ENCODE measurements at regions not wholly inside any gene's neighbourhood (a gene's known extent, or its start where the extent isn't known, plus 50 kb on each side); places are given as distances from the start of the nearest gene placed in this dataset.

DNA sequence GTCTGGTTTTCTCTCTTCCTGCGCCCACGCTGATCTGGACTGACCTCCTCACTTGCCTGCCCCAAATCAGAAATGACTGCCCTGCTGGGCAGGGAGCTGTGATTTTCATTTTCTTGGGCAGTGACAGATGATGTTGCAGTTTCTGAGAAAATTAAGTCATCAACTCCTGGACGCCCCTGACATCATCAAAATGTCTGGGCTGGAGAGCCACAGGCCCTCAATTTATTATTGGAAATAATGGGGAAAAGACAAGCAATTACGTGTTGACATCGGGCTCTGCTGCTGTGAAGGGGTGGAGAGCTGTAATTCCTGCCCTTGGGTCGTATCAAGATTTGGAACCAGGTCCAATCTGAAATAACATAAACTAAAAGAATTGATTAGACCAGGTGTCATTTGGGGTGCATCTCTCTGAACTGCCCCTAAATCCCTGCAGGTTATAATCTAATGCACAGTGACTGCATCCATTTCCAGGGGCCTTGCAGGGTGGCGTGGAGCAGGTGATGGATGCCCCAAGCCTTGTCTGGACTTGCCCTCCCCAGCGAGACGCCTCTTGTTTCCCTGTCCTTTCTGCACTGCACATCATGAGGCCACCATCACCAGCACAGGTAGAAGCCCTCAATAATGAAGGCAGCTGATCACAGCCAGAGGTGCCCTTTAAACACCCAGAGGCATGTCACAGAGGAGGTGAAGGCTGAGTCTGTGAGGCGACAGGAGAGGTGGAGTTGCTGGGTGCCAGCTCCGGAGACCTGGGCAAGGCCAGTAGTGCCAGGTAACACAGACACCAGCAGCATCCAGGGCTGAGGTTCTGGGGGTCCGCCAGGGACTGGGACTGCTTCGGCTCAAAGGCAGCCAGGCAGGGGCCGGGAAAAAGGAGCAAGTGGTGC lies 98.7 kb downstream of the HTR5A start:
- TF ChIP-seq EZH2phosphoT487 (IDR thresholded peaks at IDR 0.05; ENCODE audit: insufficient read depth, low read depth), result no peak
- no peak for TF ChIP-seq EZH2 (IDR thresholded peaks at IDR 0.05; ENCODE audit: insufficient read depth, poor library complexity, severe bottlenecking)

All from GM23248 (cell line).